ENCODE measurements at regions not wholly inside any gene's neighbourhood (a gene's known extent, or its start where the extent isn't known, plus 50 kb on each side); places are given as distances from the start of the nearest gene placed in this dataset.

DNA sequence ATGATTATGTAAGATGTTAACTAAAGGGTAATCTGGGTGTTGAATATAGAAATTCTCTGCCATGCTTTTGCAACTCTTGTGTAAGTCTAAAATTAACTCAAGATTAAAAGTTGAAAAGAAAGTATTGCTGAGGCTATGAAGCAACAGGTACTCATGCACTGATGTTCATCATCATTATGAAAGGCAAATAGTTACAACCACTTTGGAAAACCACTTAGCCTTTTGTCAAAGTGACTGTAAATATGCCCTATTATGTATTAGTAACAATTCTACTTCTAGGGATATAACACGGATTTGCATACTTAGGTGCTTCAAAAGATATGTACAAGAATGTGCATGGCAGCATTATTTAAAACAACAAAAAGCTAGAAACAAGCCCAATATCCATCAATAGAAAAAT is 227.8 kb upstream of the CXXC4 start:
- no peak overlapping the region for H3K56ac ChIP-seq (replicated peaks; ENCODE audit: insufficient read length, low read depth, low read length)
- no peaks in the 10 kb centered on the region for H3K23me2 ChIP-seq (ENCODE audit: low read depth, low read length)
- no peak overlapping the region for H2BK20ac ChIP-seq (ENCODE audit: low read length)
- H4K8ac ChIP-seq (ENCODE audit: extremely low read depth, insufficient read depth, low read length) = no peak overlapping the region
- no peak overlapping the region for H2BK120ac ChIP-seq (replicated peaks; ENCODE audit: low read depth, low read length)
- ChIA-PET POLR2A (ENCODE audit: partially characterized antibody) (no interaction called here), CTCF (ENCODE audit: partially characterized antibody) (interaction anchor here (1.2 kb wide), 1 partner anchor 43 kb away, joined by 3 read pairs; no protein-coding TSS in a partner anchor)
- no peak overlapping the region for H3K4ac ChIP-seq (replicated peaks; ENCODE audit: insufficient read length, low read depth, low read length)
- no peaks in the 10 kb centered on the region for H3K27me3 ChIP-seq (replicated peaks in 1 of 4; ENCODE audit: control insufficient read depth in 3 of 4, extremely low read depth in 1 of 4, insufficient read depth in 3 of 4, low read length in 3 of 4)
- no peak overlapping the region for H2BK15ac ChIP-seq (ENCODE audit: low read length)
- no peaks in the 10 kb centered on the region for H3K4me1 ChIP-seq (replicated peaks in 1 of 4; ENCODE audit: control insufficient read depth in 3 of 4, insufficient read depth in 4 of 4, low read length in 3 of 4)
- DNase-seq (ENCODE audit: low read depth in 1 of 2, low spot score in 2 of 2) (no peak), FAIRE-seq (no peak)
- H3K27ac ChIP-seq (ENCODE audit: low read depth, low read length) = no peak overlapping the region
- no peak overlapping the region for H3K9ac ChIP-seq (replicated peaks in 1 of 4; ENCODE audit: extremely low read depth in 1 of 4, low read depth in 3 of 4, low read length in 3 of 4)
- no peak overlapping the region for H2AK5ac ChIP-seq (ENCODE audit: low read depth, low read length)
- no peaks in the 10 kb centered on the region for H3K36me3 ChIP-seq (ENCODE audit: control insufficient read depth in 2 of 4, insufficient read depth in 4 of 4, low read length in 3 of 4)
- no peak overlapping the region for H4K91ac ChIP-seq (replicated peaks; ENCODE audit: insufficient read length, low read length)
- no peak overlapping the region for H3K4me3 ChIP-seq (ENCODE audit: extremely low read depth in 1 of 4, insufficient read depth in 2 of 4, low read depth in 3 of 4, low read length in 4 of 4)
- H3K4me2 ChIP-seq (ENCODE audit: insufficient read depth in 1 of 2, low read depth in 2 of 2, low read length in 2 of 2) = no peak overlapping the region
- no peak overlapping the region for H3K23ac ChIP-seq (ENCODE audit: insufficient read length)
- H4K5ac ChIP-seq (ENCODE audit: insufficient read length, low read depth, low read length) = no peak overlapping the region
- 91% methylated on average over 1 of the region's 1 CpG; no CpG with 5 or more reads in 1 of the 2 experiments for WGBS, 2 experiments (ENCODE audit: extremely low coverage in 1 of 2, insufficient coverage in 1 of 2, insufficient read length in 1 of 2, insufficient replicate concordance in 2 of 2, low coverage in 1 of 2, low lambda C conversion rate in 2 of 2, missing lambda C conversion rate in 1 of 2)
- H3K79me2 ChIP-seq (ENCODE audit: control insufficient read depth in 1 of 2, insufficient read depth in 2 of 2, low read length in 2 of 2) = no peaks in the 10 kb centered on the region
- H3K14ac ChIP-seq (ENCODE audit: insufficient read length) = no peak overlapping the region
- H4K20me1 ChIP-seq (replicated peaks in 1 of 2; ENCODE audit: control insufficient read depth in 1 of 2, insufficient read depth in 2 of 2, low read length in 2 of 2) = no peaks in the 10 kb centered on the region
- H3K9me3 ChIP-seq (ENCODE audit: insufficient read depth in 2 of 2, low read depth in 1 of 2, low read length in 1 of 2) = no peaks in the 10 kb centered on the region
- no peaks in the 10 kb centered on the region for H3K79me1 ChIP-seq (ENCODE audit: low read depth, low read length)
- no peak overlapping the region for H2AFZ ChIP-seq (ENCODE audit: low read length)
- no peak overlapping the region for H3K18ac ChIP-seq (ENCODE audit: extremely low read depth, low read length)
- no peak overlapping the region for H2BK5ac ChIP-seq (ENCODE audit: low read depth, low read length)
- no peak overlapping the region for H2BK12ac ChIP-seq (ENCODE audit: low read depth, low read length)
- TF ChIP-seq EGR1 (IDR thresholded peaks at IDR 0.05; ENCODE audit: borderline replicate concordance, low read depth, low read length) = no peak
- TF ChIP-seq KDM1A (IDR thresholded peaks at IDR 0.05; ENCODE audit: borderline replicate concordance, low read length) = no peak
- TF ChIP-seq KDM4A (IDR thresholded peaks at IDR 0.05; ENCODE audit: low read depth, low read length, severe bottlenecking) = no peak
- TF ChIP-seq POLR2AphosphoS5 (IDR thresholded peaks at IDR 0.05; ENCODE audit: low read depth, low read length) = no peak
- TF ChIP-seq SP1 (IDR thresholded peaks at IDR 0.05; ENCODE audit: low read depth, low read length) = no peak
- TF ChIP-seq RXRA (IDR thresholded peaks at IDR 0.05; ENCODE audit: insufficient read depth, low read depth, low read length) = no peak
- TF ChIP-seq ASH2L (IDR thresholded peaks at IDR 0.05; ENCODE audit: low read length) = no peak
- TF ChIP-seq RAD21 (IDR thresholded peaks at IDR 0.05 in 1 of 2, conservative IDR thresholded peaks at IDR 0.05 in 1 of 2; ENCODE audit: low read depth in 2 of 2, low read length in 2 of 2) = no peak
- TF ChIP-seq EP300 (IDR thresholded peaks at IDR 0.05; ENCODE audit: borderline replicate concordance in 1 of 2, low read depth in 2 of 2, low read length in 2 of 2) = no peak
- TF ChIP-seq KDM5A (IDR thresholded peaks at IDR 0.05; ENCODE audit: low read length) = no peak

All from H1 (cell line).